ENCODE measurements at regions not wholly inside any gene's neighbourhood (a gene's known extent, or its start where the extent isn't known, plus 50 kb on each side); places are given as distances from the start of the nearest gene placed in this dataset.

DNA sequence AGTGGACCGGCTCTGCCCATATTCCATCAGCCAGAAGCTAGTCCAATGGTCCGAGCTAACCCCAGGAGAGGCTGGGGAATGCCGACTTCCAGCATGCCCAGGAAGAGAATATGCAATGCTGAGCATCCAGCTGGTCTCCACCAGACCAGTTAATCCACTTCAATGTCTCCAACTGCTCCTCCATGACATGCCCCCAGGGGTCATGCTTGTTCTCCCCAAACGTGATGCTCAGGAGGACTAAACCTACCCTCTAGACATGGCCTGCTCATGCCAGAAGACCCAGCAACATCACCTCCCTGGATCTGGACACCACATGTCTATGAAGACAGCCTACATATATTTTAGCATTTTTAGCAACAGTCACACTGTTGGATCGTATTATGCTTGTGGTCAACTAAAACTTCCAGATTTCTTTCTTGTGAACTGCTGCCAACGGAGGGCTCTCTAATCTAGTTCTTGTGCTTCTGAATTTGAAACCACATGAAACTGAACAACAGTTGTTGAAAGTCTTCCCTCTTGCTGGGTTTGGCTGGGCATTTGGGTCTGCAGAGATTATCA is 245.1 kb downstream of the SOX9 start:
- Histone ChIP-seq H3K27me3 (ENCODE audit: insufficient read depth, low read length, poor library complexity, severe bottlenecking) (no peaks in the 10 kb centered on the region), H3K4me2 (ENCODE audit: low read depth, low read length, poor library complexity, severe bottlenecking) (no peak overlapping the region), H3K79me2 (ENCODE audit: insufficient read depth, low read length) (no peaks in the 10 kb centered on the region), H3K4me1 (ENCODE audit: insufficient read depth, low read length, poor library complexity, severe bottlenecking) (no peaks in the 10 kb centered on the region), H3K9me3 (ENCODE audit: insufficient read depth, low read depth, low read length) (0 out of 2 replicates have a peak, but pooled peaks cover 4% of the 10 kb centered on the region), H3F3A (ENCODE audit: low read depth) (no peaks in the 10 kb centered on the region), H2AFZ (ENCODE audit: low read length) (no peak overlapping the region), H3K4me3 (ENCODE audit: low read length, poor library complexity, severe bottlenecking) (no peak overlapping the region), H3K36me3 (ENCODE audit: insufficient read depth, low read length) (no peaks in the 10 kb centered on the region), H3K9me2 (replicated peaks; ENCODE audit: low read depth, low read length) (no peaks in the 10 kb centered on the region), H3K9ac (ENCODE audit: low read depth, low read length, poor library complexity, severe bottlenecking) (no peak overlapping the region), H4K20me1 (ENCODE audit: insufficient read depth, low read length, poor library complexity, severe bottlenecking) (no peaks in the 10 kb centered on the region)
- no peak for TF ChIP-seq EZH2phosphoT487 (IDR thresholded peaks at IDR 0.05; ENCODE audit: borderline replicate concordance)
- TF ChIP-seq, protein P1, sequence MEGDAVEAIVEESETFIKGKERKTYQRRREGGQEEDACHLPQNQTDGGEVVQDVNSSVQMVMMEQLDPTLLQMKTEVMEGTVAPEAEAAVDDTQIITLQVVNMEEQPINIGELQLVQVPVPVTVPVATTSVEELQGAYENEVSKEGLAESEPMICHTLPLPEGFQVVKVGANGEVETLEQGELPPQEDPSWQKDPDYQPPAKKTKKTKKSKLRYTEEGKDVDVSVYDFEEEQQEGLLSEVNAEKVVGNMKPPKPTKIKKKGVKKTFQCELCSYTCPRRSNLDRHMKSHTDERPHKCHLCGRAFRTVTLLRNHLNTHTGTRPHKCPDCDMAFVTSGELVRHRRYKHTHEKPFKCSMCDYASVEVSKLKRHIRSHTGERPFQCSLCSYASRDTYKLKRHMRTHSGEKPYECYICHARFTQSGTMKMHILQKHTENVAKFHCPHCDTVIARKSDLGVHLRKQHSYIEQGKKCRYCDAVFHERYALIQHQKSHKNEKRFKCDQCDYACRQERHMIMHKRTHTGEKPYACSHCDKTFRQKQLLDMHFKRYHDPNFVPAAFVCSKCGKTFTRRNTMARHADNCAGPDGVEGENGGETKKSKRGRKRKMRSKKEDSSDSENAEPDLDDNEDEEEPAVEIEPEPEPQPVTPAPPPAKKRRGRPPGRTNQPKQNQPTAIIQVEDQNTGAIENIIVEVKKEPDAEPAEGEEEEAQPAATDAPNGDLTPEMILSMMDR (conservative IDR thresholded peaks at IDR 0.05; ENCODE audit: low read length) = no peak

DNA sequence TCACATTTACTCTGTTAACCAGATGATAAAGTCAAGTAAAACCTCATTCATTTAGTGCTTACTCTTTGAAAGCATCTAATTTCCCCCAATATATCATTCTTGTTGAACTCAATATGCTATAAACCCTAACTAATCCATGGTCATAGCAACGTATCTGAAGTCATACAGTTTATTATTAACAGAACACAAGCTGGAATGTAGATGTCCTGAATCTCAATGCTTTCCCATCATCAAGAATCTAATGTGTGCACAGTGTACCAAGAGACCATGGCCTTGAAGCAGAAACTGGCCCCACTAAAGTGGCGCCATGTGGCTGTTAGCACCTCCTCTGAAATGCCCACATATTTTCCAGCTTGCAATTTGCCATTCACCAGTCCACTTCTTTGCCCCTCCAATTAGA is 245.8 kb downstream of the SOX9 start:
- Histone ChIP-seq H3K27me3 (ENCODE audit: insufficient read depth, low read length, poor library complexity, severe bottlenecking) (no peaks in the 10 kb centered on the region), H3K9me2 (replicated peaks; ENCODE audit: low read depth, low read length) (no peaks in the 10 kb centered on the region)
- TF ChIP-seq EZH2phosphoT487 (IDR thresholded peaks at IDR 0.05; ENCODE audit: borderline replicate concordance) = no peak
- TF ChIP-seq, protein P1 (conservative IDR thresholded peaks at IDR 0.05; ENCODE audit: low read length) = no peak

GRCh38 chr17:72368191-72368590 is 247.4 kb downstream of the SOX9 start:
- no peaks in the 10 kb centered on the region for H3K79me2 ChIP-seq (ENCODE audit: insufficient read depth, low read length)
- H3K9me2 ChIP-seq (replicated peaks; ENCODE audit: low read depth, low read length) = no peaks in the 10 kb centered on the region

More for the DNA sequence above, 245.8 kb downstream of the SOX9 start:
- no peak overlapping the region for H3K9ac ChIP-seq (ENCODE audit: low read depth, low read length, poor library complexity, severe bottlenecking)
- H2AFZ ChIP-seq (ENCODE audit: low read length) = no peak overlapping the region
- H3K79me2 ChIP-seq (ENCODE audit: insufficient read depth, low read length) = no peaks in the 10 kb centered on the region
- no peaks in the 10 kb centered on the region for H3K36me3 ChIP-seq (ENCODE audit: insufficient read depth, low read length)
- 0 out of 2 replicates have a peak, but pooled peaks cover 4% of the 10 kb centered on the region for H3K9me3 ChIP-seq (ENCODE audit: insufficient read depth, low read depth, low read length)
- no peaks in the 10 kb centered on the region for H3K4me1 ChIP-seq (ENCODE audit: insufficient read depth, low read length, poor library complexity, severe bottlenecking)
- H3K4me2 ChIP-seq (ENCODE audit: low read depth, low read length, poor library complexity, severe bottlenecking) = no peak overlapping the region
- H3K4me3 ChIP-seq (ENCODE audit: low read length, poor library complexity, severe bottlenecking) = no peak overlapping the region
- no peaks in the 10 kb centered on the region for H4K20me1 ChIP-seq (ENCODE audit: insufficient read depth, low read length, poor library complexity, severe bottlenecking)
- no peaks in the 10 kb centered on the region for H3F3A ChIP-seq (ENCODE audit: low read depth)

More at GRCh38 chr17:72368191-72368590, 247.4 kb downstream of the SOX9 start:
- no peak overlapping the region for H2AFZ ChIP-seq (ENCODE audit: low read length)
- no peak for TF ChIP-seq EZH2phosphoT487 (IDR thresholded peaks at IDR 0.05; ENCODE audit: borderline replicate concordance)
- TF ChIP-seq, protein P1 (conservative IDR thresholded peaks at IDR 0.05; ENCODE audit: low read length) = no peak
- no peak overlapping the region for H3K4me3 ChIP-seq (ENCODE audit: low read length, poor library complexity, severe bottlenecking)
- H3K9me3 ChIP-seq (ENCODE audit: insufficient read depth, low read depth, low read length) = 0 out of 2 replicates have a peak, but pooled peaks cover 4% of the 10 kb centered on the region
- no peak overlapping the region for H3K4me2 ChIP-seq (ENCODE audit: low read depth, low read length, poor library complexity, severe bottlenecking)
- no peaks in the 10 kb centered on the region for H3K27me3 ChIP-seq (ENCODE audit: insufficient read depth, low read length, poor library complexity, severe bottlenecking)
- H3F3A ChIP-seq (ENCODE audit: low read depth) = no peaks in the 10 kb centered on the region
- no peaks in the 10 kb centered on the region for H4K20me1 ChIP-seq (ENCODE audit: insufficient read depth, low read length, poor library complexity, severe bottlenecking)
- no peaks in the 10 kb centered on the region for H3K4me1 ChIP-seq (ENCODE audit: insufficient read depth, low read length, poor library complexity, severe bottlenecking)
- no peak overlapping the region for H3K9ac ChIP-seq (ENCODE audit: low read depth, low read length, poor library complexity, severe bottlenecking)
- H3K36me3 ChIP-seq (ENCODE audit: insufficient read depth, low read length) = no peaks in the 10 kb centered on the region

Data from Loucy (cell line).